A673 (cell line): ENCODE measurements at regions not wholly inside any gene's neighbourhood (a gene's known extent, or its start where the extent isn't known, plus 50 kb on each side); places are given as distances from the start of the nearest gene placed in this dataset.
"Not testable (repeated sequence)": the region's sequence is repeated elsewhere in the genome, so short reads cannot be mapped to it uniquely, and the experiment has no call there.

ENCODE experiments used
- BruUV-seq: library from RNA; stranded (reverse); fragments of 400-500 nt; replicated peaks from 2 replicates; lab custom pipeline; 2021; lab: Mats Ljungman, UMichigan
- CTCF ChIA-PET: fragments of 300-600 bp; sonication (Branson Sonifier 250); formaldehyde crosslinking; loops from one replicate; lab custom pipeline; 2022; ENCODE audit warnings: antibody characterized with exemption; lab: Charles Lee
- POLR2A ChIA-PET: fragments of 300-600 bp; sonication (Branson Sonifier 250); formaldehyde crosslinking; loops from one replicate; lab custom pipeline; 2022; ENCODE audit warnings: antibody characterized with exemption; ENCODE audit not compliant: low non-redundant PET; lab: Charles Lee
- DNase-seq: peaks from one replicate; pipeline ENCODE4 v3.0.0-alpha.2; 2015; ENCODE audit warnings: low spot score
- H3K27ac ChIP-seq: fragments of 200-600 bp; sonication (generic); 2 replicates; pipeline ENCODE4 v1.5.1; 2016; ENCODE audit warnings: mixed run types, low read depth, mild to moderate bottlenecking, mixed read lengths, antibody characterized with exemption, low read length; ENCODE audit not compliant: poor library complexity, severe bottlenecking
- H3K27me3 ChIP-seq: fragments of 200-600 bp; sonication (generic); replicated peaks from 2 replicates; pipeline ENCODE4 v1.6.1; 2017; ENCODE audit warnings: mixed run types, low read depth, mild to moderate bottlenecking, mixed read lengths, antibody characterized with exemption, low read length; ENCODE audit not compliant: insufficient read depth, poor library complexity
- H3K36me3 ChIP-seq: fragments of 200-600 bp; sonication (generic); 2 replicates; pipeline ENCODE4 v1.6.1; 2016; ENCODE audit warnings: mixed run types, mild to moderate bottlenecking, mixed read lengths, antibody characterized with exemption, low read length; ENCODE audit not compliant: insufficient read depth, poor library complexity, severe bottlenecking
- H3K4me1 ChIP-seq: fragments of 200-600 bp; sonication (generic); 2 replicates; pipeline ENCODE4 v1.6.1; 2017; ENCODE audit warnings: mixed run types, mild to moderate bottlenecking, mixed read lengths, antibody characterized with exemption, low read length; ENCODE audit not compliant: insufficient read depth, poor library complexity, severe bottlenecking
- H3K4me3 ChIP-seq: fragments of 200-600 bp; sonication (generic); 2 replicates; pipeline ENCODE4 v1.5.1; 2016; ENCODE audit warnings: low read depth, mixed run types, mild to moderate bottlenecking, mixed read lengths, low read length; ENCODE audit not compliant: poor library complexity, severe bottlenecking
- H3K9me3 ChIP-seq: fragments of 200-600 bp; sonication (generic); 2 replicates; pipeline ENCODE4 v1.6.1; 2016; ENCODE audit warnings: mixed run types, low read depth, mild to moderate bottlenecking, mixed read lengths, antibody characterized with exemption, low read length; ENCODE audit not compliant: poor library complexity, severe bottlenecking
- EZH2 ChIP-seq: fragments of 200-600 bp; sonication (generic); IDR thresholded peaks from 2 replicates; pipeline ENCODE4 v1.6.1; 2017; ENCODE audit warnings: borderline replicate concordance, low read depth, mild to moderate bottlenecking, mixed read lengths, antibody characterized with exemption, low read length; ENCODE audit not compliant: poor library complexity, severe bottlenecking
- intact Hi-C: fragments of 100-400 bp; cut with micrococcal nuclease; formaldehyde crosslinking; loops from one replicate; pipeline ENCODE4 v1.10.0; 2022; ENCODE audit not compliant: unreplicated experiment
- TF ChIP-seq, protein P1 (sequence below): fragments of 300-800, 200-600 bp; sonication (generic); conservative IDR thresholded peaks from 2 replicates; pipeline ENCODE4 v1.5.1; 2017; ENCODE audit warnings: low read depth, mild to moderate bottlenecking, antibody characterized with exemption, low read length, moderate library complexity, mixed read lengths

DNA sequence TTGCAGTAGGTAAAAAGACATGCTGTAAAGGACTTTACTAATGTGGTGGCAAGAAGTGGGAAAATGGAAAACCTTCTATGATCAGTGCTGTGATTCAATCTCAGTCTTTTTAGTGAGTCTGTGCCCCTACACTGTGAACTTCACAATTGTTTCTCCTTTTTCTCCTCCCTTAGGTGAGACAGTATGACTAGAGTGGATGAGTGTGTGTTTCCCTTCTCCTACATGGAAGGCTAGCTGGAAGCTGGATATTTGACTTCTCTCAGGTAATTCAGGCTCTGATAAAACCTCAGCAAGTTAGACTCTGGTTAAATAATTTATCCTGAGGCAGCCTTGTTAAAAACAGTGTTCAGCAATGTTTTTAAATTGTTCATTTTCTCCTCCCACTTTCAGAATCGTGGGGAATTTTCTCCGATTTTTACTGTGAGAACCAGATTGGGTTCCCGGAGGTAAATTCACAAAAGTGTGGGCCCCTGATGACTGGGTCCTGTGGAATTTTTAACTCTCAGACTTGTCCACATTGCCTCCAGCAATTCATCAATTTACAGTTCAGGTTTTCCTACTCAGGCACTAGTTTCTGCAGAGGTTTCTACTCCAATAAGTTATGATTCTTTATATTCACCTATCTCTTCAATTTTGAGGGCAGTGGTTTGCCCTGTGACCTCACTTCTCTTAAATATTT, 149.1 kb upstream of the PIK3R1 start:
- Histone ChIP-seq H3K27me3 (no peaks in the 10 kb centered on the region), H3K9me3 (no peaks in the 10 kb centered on the region), H3K4me3 (no peak overlapping the region), H3K4me1 (no peaks in the 10 kb centered on the region), H3K27ac (no peak overlapping the region), H3K36me3 (no peaks in the 10 kb centered on the region)
- DNase-seq = no peak
- no TSS peak for BruUV-seq
- ChIA-PET POLR2A (no interaction called here), CTCF (no interaction called here)
- intact Hi-C loops = no loop called here
- TF ChIP-seq EZH2 = no peak
- TF ChIP-seq, protein P1, sequence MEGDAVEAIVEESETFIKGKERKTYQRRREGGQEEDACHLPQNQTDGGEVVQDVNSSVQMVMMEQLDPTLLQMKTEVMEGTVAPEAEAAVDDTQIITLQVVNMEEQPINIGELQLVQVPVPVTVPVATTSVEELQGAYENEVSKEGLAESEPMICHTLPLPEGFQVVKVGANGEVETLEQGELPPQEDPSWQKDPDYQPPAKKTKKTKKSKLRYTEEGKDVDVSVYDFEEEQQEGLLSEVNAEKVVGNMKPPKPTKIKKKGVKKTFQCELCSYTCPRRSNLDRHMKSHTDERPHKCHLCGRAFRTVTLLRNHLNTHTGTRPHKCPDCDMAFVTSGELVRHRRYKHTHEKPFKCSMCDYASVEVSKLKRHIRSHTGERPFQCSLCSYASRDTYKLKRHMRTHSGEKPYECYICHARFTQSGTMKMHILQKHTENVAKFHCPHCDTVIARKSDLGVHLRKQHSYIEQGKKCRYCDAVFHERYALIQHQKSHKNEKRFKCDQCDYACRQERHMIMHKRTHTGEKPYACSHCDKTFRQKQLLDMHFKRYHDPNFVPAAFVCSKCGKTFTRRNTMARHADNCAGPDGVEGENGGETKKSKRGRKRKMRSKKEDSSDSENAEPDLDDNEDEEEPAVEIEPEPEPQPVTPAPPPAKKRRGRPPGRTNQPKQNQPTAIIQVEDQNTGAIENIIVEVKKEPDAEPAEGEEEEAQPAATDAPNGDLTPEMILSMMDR = no peak

DNA sequence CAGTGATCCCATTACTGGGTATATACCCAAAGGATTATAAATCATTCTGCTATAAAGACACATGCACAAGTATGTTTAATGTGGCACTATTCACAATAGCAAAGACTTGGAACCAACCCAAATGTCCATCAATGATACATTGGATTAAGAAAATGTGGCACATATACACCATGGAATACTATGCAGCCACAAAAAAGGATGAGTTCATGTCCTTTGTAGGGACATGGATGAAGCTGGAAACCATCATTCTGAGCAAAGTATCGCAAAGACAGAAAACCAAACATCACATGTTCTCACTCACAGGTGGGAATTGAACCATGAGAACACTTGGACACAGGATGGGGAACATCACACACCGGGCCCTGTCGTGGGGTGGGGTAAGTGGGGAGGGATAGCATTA, 150.2 kb upstream of the PIK3R1 start:
- H3K9me3 ChIP-seq, POLR2A ChIA-PET, H3K36me3 ChIP-seq, H3K27ac ChIP-seq, CTCF ChIA-PET, DNase-seq, intact Hi-C loops, H3K27me3 ChIP-seq, BruUV-seq, H3K4me1 ChIP-seq, H3K4me3 ChIP-seq: not testable (repeated sequence)

DNA sequence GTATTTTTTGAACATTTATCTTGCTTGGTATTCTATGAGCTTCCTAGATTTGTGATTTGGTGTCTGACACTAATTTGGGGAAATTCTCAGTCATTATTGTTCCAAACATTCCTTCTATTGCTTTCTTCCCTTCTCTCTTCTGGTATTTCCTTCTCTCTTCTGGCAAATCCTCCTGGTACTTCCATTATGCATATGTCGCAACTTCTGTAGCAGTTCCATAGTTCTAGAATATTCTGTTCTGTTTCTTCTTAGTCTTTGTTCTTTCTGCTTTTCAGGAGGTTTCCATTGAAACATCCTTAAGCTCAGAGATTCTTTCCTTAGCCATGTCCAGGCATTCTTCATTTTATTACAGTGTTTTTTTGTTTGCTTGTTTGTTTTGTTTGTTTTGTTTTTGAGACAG, 155.2 kb upstream of the PIK3R1 start:
- Histone ChIP-seq H3K27me3 (peaks cover 11% of the 10 kb centered on the region), H3K4me1 (no peaks in the 10 kb centered on the region), H3K36me3 (no peaks in the 10 kb centered on the region), H3K9me3 (no peaks in the 10 kb centered on the region), H3K27ac (no peak overlapping the region), H3K4me3 (no peak overlapping the region)
- no TSS peak for BruUV-seq
- ChIA-PET CTCF (no interaction called here), POLR2A (no interaction called here)
- DNase-seq = no peak
- no peak for TF ChIP-seq EZH2
- TF ChIP-seq, protein P1 = no peak
- intact Hi-C loops = no loop called here

DNA sequence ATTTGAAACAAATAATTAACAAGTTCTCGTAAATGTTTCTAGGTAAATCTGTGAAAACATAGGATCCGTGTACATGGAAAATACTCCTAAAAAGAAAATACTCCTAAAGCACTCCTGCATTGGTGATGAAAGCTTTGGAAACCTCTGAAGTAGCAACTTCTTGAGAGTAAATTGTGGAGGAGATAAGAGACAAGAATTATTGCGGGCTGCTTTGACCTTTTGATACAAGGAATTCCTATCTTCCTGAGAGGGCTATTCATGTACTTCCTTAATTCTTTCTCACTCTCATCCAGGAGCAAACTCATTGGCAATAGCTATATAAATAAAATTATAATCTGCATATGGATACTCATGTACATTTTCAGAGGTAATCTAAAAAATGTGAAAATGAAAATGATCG, 158.4 kb upstream of the PIK3R1 start:
- Histone ChIP-seq H3K36me3 (no peaks in the 10 kb centered on the region), H3K4me3 (no peak overlapping the region), H3K27ac (no peak overlapping the region), H3K27me3 (peaks cover 19% of the 10 kb centered on the region), H3K4me1 (no peaks in the 10 kb centered on the region), H3K9me3 (no peaks in the 10 kb centered on the region)
- no peak for DNase-seq
- TF ChIP-seq, protein P1 = no peak
- TF ChIP-seq EZH2 = no peak
- CTCF ChIA-PET = no interaction called here
- intact Hi-C loops = no loop called here
- BruUV-seq = no TSS peak
- POLR2A ChIA-PET = no interaction called here
